ENCODE measurements at regions not wholly inside any gene's neighbourhood (a gene's known extent, or its start where the extent isn't known, plus 50 kb on each side); places are given as distances from the start of the nearest gene placed in this dataset.
A peak's percentile ranks its signal among the peaks of the same experiment; 100 is the strongest.

DNA sequence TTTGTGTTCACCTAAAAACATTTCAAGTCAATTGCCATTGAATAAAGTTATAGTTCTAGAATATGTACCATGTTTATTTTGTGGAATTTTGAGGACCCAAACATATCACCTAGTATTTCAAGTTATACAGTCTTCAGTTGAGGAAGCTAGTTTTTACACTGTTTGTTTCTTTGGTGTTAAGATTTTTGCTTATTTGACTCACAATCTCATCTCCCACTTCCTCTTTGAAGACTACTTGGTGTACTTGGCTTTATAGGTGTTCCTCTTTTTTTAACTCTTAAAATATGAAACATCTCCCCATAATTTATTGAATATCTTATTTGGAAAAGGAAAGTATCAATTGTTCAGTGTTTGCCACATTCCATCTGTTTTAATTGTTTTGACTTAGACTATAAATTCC is 675.4 kb downstream of the RAPGEF2 start:
- H3K4me3 ChIP-seq (replicated peaks in 1 of 3; ENCODE audit: insufficient read depth in 1 of 3, low read depth in 2 of 3, low read length in 3 of 3) = no peak overlapping the region
- no peak overlapping the region for H3K27ac ChIP-seq (ENCODE audit: extremely low read length, insufficient read depth, low read length)
- H3K4me1 ChIP-seq (ENCODE audit: insufficient read depth, low read length) = no peaks in the 10 kb centered on the region
- POLR2A ChIA-PET = no interaction called here
- BruUV-seq (replicated peaks) = no TSS peak
- in situ Hi-C loops (cut with HindIII; ENCODE audit: extremely low pct_ligation_motif_present, low pct_unique_long_range_greater_than_20kb) (no loop called here), intact Hi-C loops (cut with micrococcal nuclease; ENCODE audit: unreplicated experiment) (no loop called here)
- H3K36me3 ChIP-seq (replicated peaks in 1 of 2; ENCODE audit: control insufficient read depth in 1 of 2, insufficient read depth in 2 of 2, low read length in 2 of 2) = no peaks in the 10 kb centered on the region
- no peaks in the 10 kb centered on the region; a peak in 1 of 5 replicates for H3K27me3 ChIP-seq (ENCODE audit: control insufficient read depth in 1 of 2, insufficient read depth in 2 of 2, low read length in 2 of 2)
- no peak overlapping the region for H2AFZ ChIP-seq (ENCODE audit: low read length)
- TF ChIP-seq ZNF205 (CRISPR knock-in tag; IDR thresholded peaks at IDR 0.05) = no peak
- no peak overlapping the region for H3K4me2 ChIP-seq (ENCODE audit: low read depth, low read length)
- CTCF ChIA-PET (ENCODE audit: low intra/inter-chr PET ratio, low total read pairs) = no interaction called here
- H3K79me2 ChIP-seq (ENCODE audit: insufficient read depth, low read length) = no peaks in the 10 kb centered on the region
- H3K9ac ChIP-seq (ENCODE audit: insufficient read depth, low read depth, low read length) = no peak overlapping the region
- no peak for ATAC-seq
- DNase-seq (ENCODE audit: low spot score) = no peak
- H4K20me1 ChIP-seq (ENCODE audit: insufficient read depth, low read length) = no peaks in the 10 kb centered on the region
- no peak for FAIRE-seq
- H3K9me3 ChIP-seq (ENCODE audit: low read length) = no peaks in the 10 kb centered on the region

DNA sequence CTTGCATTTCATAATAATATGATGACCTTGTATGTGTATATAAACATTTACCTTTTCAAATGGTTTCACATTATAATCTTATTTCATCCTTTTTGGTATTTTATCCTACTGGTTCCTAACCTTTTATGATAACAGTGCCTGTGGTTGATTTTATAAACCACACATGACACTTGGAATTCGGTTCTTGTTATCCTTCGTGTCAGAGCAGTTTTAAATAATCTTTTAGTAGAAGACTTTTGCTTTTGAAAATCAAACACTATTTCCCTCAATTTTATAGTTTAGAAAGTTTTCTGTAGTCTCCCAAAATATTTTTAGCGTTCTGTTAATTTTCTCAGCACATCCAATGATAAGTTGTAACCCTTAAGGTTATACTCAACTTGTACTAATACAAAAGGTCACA is 676.8 kb downstream of the RAPGEF2 start:
- no TSS peak for BruUV-seq (replicated peaks)
- no peak overlapping the region for H3K4me3 ChIP-seq (replicated peaks in 1 of 3; ENCODE audit: insufficient read depth in 1 of 3, low read depth in 2 of 3, low read length in 3 of 3)
- H3K36me3 ChIP-seq (replicated peaks in 1 of 2; ENCODE audit: control insufficient read depth in 1 of 2, insufficient read depth in 2 of 2, low read length in 2 of 2) = no peaks in the 10 kb centered on the region
- ATAC-seq = no peak
- H3K27ac ChIP-seq (ENCODE audit: extremely low read length, insufficient read depth, low read length) = no peak overlapping the region
- no peaks in the 10 kb centered on the region for H3K9me3 ChIP-seq (ENCODE audit: low read length)
- ChIA-PET CTCF (ENCODE audit: low intra/inter-chr PET ratio, low total read pairs) (no interaction called here), POLR2A (no interaction called here)
- no peak for DNase-seq (ENCODE audit: low spot score)
- in situ Hi-C loops (cut with HindIII; ENCODE audit: extremely low pct_ligation_motif_present, low pct_unique_long_range_greater_than_20kb) = no loop called here
- 1% methylated on average over 3 of the region's 3 CpGs for WGBS (ENCODE audit: low lambda C conversion rate)
- no peaks in the 10 kb centered on the region for H3K27me3 ChIP-seq (ENCODE audit: control insufficient read depth in 1 of 2, insufficient read depth in 2 of 2, low read length in 2 of 2)
- H3K4me1 ChIP-seq (ENCODE audit: insufficient read depth, low read length) = no peaks in the 10 kb centered on the region
- no peak overlapping the region for H3K9ac ChIP-seq (ENCODE audit: insufficient read depth, low read depth, low read length)
- H3K79me2 ChIP-seq (ENCODE audit: insufficient read depth, low read length) = no peaks in the 10 kb centered on the region
- no peak overlapping the region for H3K4me2 ChIP-seq (ENCODE audit: low read depth, low read length)
- H4K20me1 ChIP-seq (ENCODE audit: insufficient read depth, low read length) = no peaks in the 10 kb centered on the region
- peak; percentile 39 for TF ChIP-seq HNRNPK (IDR thresholded peaks at IDR 0.05; ENCODE audit: low read depth, low read length, poor library complexity, severe bottlenecking)
- no peak for TF ChIP-seq ZNF773 (CRISPR knock-in tag; IDR thresholded peaks at IDR 0.05; ENCODE audit: borderline replicate concordance)
- TF ChIP-seq CAMTA2 (CRISPR knock-in tag; IDR thresholded peaks at IDR 0.05; ENCODE audit: borderline replicate concordance) = no peak
- H2AFZ ChIP-seq (ENCODE audit: low read length) = no peak overlapping the region
- FAIRE-seq = no peak
- intact Hi-C loops (cut with micrococcal nuclease; ENCODE audit: unreplicated experiment) = no loop called here
